ENCODE measurements at regions not wholly inside any gene's neighbourhood (a gene's known extent, or its start where the extent isn't known, plus 50 kb on each side); places are given as distances from the start of the nearest gene placed in this dataset.
"Not testable (repeated sequence)": the region's sequence is repeated elsewhere in the genome, so short reads cannot be mapped to it uniquely, and the experiment has no call there.

DNA sequence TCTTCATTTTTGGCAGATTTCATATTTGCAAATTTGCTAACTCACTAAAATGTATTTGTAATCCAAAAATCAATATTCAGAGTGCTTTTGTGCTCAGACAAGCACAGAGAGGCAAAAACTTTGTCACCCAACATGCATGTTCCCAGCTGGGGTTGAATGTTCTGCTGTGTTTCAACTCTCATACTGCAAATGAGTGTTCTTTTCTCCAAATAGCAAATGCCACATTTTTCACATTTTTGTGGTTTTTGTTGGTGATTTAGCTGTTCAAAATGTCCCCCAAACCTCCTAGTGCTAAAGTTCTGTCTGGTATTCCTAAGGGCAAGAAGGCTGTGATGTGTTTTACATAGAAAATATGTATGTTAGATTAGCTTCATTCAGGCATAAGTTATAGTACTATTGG is 87.3 kb upstream of the PCSK5 start:
- DNase-seq, result no peak
- Histone ChIP-seq H3K9me3 (replicated peaks) (no peaks in the 10 kb centered on the region), H3K4me3 (no peak overlapping the region), H3K27me3 (ENCODE audit: low read depth) (no peaks in the 10 kb centered on the region), H3K4me1 (no peaks in the 10 kb centered on the region), H3K36me3 (no peaks in the 10 kb centered on the region), H3K27ac (replicated peaks) (no peak overlapping the region)
- intact Hi-C loops (cut with micrococcal nuclease), result no loop called here
- TF ChIP-seq, protein P1, sequence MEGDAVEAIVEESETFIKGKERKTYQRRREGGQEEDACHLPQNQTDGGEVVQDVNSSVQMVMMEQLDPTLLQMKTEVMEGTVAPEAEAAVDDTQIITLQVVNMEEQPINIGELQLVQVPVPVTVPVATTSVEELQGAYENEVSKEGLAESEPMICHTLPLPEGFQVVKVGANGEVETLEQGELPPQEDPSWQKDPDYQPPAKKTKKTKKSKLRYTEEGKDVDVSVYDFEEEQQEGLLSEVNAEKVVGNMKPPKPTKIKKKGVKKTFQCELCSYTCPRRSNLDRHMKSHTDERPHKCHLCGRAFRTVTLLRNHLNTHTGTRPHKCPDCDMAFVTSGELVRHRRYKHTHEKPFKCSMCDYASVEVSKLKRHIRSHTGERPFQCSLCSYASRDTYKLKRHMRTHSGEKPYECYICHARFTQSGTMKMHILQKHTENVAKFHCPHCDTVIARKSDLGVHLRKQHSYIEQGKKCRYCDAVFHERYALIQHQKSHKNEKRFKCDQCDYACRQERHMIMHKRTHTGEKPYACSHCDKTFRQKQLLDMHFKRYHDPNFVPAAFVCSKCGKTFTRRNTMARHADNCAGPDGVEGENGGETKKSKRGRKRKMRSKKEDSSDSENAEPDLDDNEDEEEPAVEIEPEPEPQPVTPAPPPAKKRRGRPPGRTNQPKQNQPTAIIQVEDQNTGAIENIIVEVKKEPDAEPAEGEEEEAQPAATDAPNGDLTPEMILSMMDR (IDR thresholded peaks at IDR 0.05; ENCODE audit: borderline replicate concordance), result no peak

DNA sequence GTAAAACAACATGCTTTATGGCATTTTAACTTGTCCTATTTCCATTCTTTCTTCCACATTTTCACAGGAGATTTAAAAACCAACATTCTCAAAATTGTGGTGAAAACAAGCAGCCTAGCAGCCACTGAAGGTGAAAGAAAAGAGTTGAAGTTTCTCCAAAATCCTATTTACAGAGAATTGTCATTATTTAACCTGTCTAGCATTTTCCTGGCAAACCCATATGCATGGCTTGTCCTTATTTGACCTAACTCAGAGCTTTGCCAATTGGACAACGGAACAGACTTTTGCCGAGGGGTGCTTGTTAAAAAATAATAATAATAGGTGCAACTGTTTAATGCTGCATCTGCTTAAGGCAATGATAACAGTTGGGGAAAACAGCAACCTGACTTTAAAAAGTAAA is 80.4 kb upstream of the PCSK5 start:
- no peak overlapping the region for H3K27ac ChIP-seq (replicated peaks)
- no peaks in the 10 kb centered on the region for H3K27me3 ChIP-seq (ENCODE audit: low read depth)
- no peaks in the 10 kb centered on the region for H3K4me1 ChIP-seq
- no peak for DNase-seq
- H3K4me3 ChIP-seq, result no peak overlapping the region
- peaks cover 52% of the 10 kb centered on the region for H3K9me3 ChIP-seq (replicated peaks)
- intact Hi-C loops (cut with micrococcal nuclease), result no loop called here
- TF ChIP-seq, protein P1 (IDR thresholded peaks at IDR 0.05; ENCODE audit: borderline replicate concordance), result no peak
- no peaks in the 10 kb centered on the region for H3K36me3 ChIP-seq

DNA sequence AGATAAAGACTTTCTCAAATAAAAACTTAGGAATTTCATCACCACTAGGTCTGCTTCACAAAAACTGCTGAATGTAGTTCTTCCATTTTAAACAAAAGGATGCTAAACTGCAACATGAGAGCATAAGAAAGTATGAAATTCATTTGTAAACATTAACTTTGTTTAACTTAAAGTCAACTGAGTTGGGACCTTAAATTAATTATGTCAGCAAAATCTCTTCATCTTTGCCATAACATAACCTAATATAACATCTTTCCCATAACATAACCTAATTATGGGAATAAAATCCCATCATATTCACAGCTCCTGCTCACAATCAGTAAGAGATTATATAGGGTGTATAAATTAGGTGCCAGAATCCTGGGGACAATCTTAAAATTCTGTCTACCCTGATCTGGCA is 78.8 kb upstream of the PCSK5 start:
- H3K36me3 ChIP-seq, result no peaks in the 10 kb centered on the region
- no peaks in the 10 kb centered on the region for H3K4me1 ChIP-seq
- no peaks in the 10 kb centered on the region for H3K27me3 ChIP-seq (ENCODE audit: low read depth)
- TF ChIP-seq, protein P1 (IDR thresholded peaks at IDR 0.05; ENCODE audit: borderline replicate concordance), result no peak
- H3K9me3 ChIP-seq (replicated peaks), result peaks cover 66% of the 10 kb centered on the region
- H3K4me3 ChIP-seq, result no peak overlapping the region
- no peak overlapping the region for H3K27ac ChIP-seq (replicated peaks)
- intact Hi-C loops (cut with micrococcal nuclease), result no loop called here
- no peak for DNase-seq

DNA sequence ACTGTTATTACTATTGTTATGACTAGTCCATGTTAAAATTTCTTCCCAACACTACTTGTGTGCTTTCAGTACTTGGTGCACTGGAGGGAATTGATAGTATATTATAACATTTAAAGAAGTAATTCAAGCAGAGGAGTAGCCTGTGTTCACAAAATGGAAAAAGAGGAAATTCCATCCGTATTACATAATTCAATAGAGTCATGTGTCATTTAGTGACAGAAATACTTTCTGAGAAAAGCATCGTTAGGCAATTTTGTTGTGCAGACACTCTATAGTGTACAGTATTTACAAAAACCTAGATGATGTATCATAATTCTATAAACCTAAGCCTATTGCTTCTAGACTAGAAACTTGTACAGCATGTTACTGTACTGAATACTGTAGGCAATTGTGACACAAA is 78.3 kb upstream of the PCSK5 start:
- intact Hi-C loops (cut with micrococcal nuclease), result no loop called here

DNA sequence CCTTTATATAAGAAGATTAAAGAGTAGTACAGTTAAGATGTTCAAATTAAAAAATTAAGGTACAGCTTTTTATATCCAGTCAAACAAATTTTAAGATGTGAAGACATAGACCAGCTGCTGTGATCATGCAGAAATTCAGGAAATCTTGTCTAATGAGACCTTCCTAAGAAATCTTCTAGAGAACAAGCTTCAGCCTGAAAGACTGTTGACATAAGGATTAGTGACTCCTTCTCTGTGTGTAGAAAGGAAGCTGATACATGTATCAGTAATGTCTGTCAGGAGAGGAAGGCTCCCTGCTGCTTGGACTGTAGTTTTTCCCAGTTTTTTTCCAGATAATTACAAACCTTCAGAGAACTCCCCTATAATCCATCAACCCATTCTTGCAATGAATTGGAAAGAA is 75.8 kb upstream of the PCSK5 start:
- Histone ChIP-seq H3K9me3 (replicated peaks) (peaks cover 79% of the 10 kb centered on the region), H3K4me1 (no peaks in the 10 kb centered on the region), H3K36me3 (no peaks in the 10 kb centered on the region), H3K4me3 (no peak overlapping the region), H3K27ac (replicated peaks) (no peak overlapping the region), H3K27me3 (ENCODE audit: low read depth) (no peaks in the 10 kb centered on the region)
- DNase-seq, result no peak
- intact Hi-C loops (cut with micrococcal nuclease), result no loop called here
- TF ChIP-seq, protein P1 (IDR thresholded peaks at IDR 0.05; ENCODE audit: borderline replicate concordance), result no peak

More for the DNA sequence above, 78.3 kb upstream of the PCSK5 start:
- DNase-seq, result no peak
- H3K4me1 ChIP-seq, result no peaks in the 10 kb centered on the region
- TF ChIP-seq, protein P1 (IDR thresholded peaks at IDR 0.05; ENCODE audit: borderline replicate concordance), result no peak
- H3K4me3 ChIP-seq, result no peak overlapping the region
- no peak overlapping the region for H3K27ac ChIP-seq (replicated peaks)
- H3K9me3 ChIP-seq (replicated peaks), result peaks cover 68% of the 10 kb centered on the region
- H3K27me3 ChIP-seq (ENCODE audit: low read depth), result no peaks in the 10 kb centered on the region
- H3K36me3 ChIP-seq, result no peaks in the 10 kb centered on the region

DNA sequence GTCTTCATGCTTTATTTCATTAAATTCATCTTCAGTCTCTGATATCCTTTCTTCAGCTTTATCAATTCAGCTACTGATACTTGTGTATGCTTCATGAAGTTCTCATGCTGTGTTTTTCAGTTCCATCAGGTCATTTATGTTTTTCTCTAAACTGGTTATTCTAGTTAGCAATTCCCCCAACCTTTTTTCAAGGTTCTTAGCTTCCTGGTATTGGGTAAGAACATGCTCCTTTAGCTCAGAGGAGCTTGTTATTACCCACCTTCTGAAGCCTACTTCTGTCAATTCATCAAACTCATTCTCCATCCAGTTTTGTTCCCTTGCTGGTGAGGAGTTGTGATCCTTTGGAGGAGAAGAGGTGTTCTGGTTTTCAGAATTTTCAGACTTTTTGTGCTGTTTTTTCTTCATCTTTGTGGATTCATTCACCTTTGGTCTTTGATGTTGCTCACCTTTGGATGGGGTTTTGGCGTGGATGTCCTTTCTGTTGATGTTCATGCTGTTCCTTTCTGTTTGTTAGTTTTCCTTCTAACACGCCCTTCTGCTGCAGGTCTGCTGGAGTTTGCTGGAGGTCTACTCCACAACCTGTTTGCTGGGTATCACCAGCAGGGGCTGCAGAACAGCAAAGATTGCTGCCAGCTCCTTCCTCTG is 69.9 kb upstream of the PCSK5 start:
- H3K36me3 ChIP-seq; H3K4me3 ChIP-seq; DNase-seq; H3K27me3 ChIP-seq (ENCODE audit: low read depth); intact Hi-C loops (cut with micrococcal nuclease); H3K27ac ChIP-seq (replicated peaks): not testable (repeated sequence)
- peaks cover 21% of the 10 kb centered on the region for H3K9me3 ChIP-seq (replicated peaks)
- H3K4me1 ChIP-seq, result peaks cover 12% of the 10 kb centered on the region

Measured in left ventricle myocardium inferior (tissue), 1 donor.